Fibroblast of lung (primary cell): ENCODE measurements at regions not wholly inside any gene's neighbourhood (a gene's known extent, or its start where the extent isn't known, plus 50 kb on each side); places are given as distances from the start of the nearest gene placed in this dataset.

Source experiments
- EZH2 ChIP-seq: IDR thresholded peaks from 2 replicates; pipeline ENCODE4 v1.5.1; 2012; ENCODE audit warnings: low read length, control low read depth, mild to moderate bottlenecking; ENCODE audit errors: missing control alignments
- TF ChIP-seq, protein P1 (sequence below), 2 donors: IDR thresholded peaks in 1 of 2; conservative IDR thresholded peaks in 1 of 2; 1 replicate in 1 of 2; 2 replicates in 1 of 2; pipeline ENCODE4 v1.5.1; 2011 to 2012; ENCODE audit warnings: low read length in 2 of 2, control low read depth in 1 of 2, inconsistent platforms in 1 of 2, low read depth in 1 of 2, mild to moderate bottlenecking in 1 of 2

DNA sequence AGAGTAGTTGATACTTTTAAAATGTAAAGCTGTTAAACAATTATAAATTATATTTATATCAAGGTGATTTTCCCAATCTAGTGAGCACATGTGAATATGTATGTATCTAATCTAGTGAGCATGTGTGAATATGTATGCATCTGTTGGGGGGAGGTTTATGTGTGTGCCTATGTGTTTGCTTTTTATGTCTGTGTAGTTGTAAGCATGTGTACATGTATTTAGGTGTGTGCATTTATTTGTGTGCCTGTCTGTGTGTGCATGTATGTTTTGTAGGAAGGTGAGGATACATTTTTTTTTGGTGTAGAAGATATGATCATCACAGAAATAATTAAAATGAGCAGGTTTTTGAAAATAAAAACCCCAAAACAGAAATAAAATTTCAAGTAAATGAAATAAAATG is 318.9 kb upstream of the CHRM3 start:
- no peak for TF ChIP-seq EZH2
- TF ChIP-seq, protein P1, sequence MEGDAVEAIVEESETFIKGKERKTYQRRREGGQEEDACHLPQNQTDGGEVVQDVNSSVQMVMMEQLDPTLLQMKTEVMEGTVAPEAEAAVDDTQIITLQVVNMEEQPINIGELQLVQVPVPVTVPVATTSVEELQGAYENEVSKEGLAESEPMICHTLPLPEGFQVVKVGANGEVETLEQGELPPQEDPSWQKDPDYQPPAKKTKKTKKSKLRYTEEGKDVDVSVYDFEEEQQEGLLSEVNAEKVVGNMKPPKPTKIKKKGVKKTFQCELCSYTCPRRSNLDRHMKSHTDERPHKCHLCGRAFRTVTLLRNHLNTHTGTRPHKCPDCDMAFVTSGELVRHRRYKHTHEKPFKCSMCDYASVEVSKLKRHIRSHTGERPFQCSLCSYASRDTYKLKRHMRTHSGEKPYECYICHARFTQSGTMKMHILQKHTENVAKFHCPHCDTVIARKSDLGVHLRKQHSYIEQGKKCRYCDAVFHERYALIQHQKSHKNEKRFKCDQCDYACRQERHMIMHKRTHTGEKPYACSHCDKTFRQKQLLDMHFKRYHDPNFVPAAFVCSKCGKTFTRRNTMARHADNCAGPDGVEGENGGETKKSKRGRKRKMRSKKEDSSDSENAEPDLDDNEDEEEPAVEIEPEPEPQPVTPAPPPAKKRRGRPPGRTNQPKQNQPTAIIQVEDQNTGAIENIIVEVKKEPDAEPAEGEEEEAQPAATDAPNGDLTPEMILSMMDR (conservative IDR thresholded peaks at IDR 0.05 in 1 of 2, IDR thresholded peaks at IDR 0.05 in 1 of 2; ENCODE audit: low read depth in 1 of 2, low read length in 2 of 2), result no peak
